ENCODE measurements at regions not wholly inside any gene's neighbourhood (a gene's known extent, or its start where the extent isn't known, plus 50 kb on each side); places are given as distances from the start of the nearest gene placed in this dataset.

DNA sequence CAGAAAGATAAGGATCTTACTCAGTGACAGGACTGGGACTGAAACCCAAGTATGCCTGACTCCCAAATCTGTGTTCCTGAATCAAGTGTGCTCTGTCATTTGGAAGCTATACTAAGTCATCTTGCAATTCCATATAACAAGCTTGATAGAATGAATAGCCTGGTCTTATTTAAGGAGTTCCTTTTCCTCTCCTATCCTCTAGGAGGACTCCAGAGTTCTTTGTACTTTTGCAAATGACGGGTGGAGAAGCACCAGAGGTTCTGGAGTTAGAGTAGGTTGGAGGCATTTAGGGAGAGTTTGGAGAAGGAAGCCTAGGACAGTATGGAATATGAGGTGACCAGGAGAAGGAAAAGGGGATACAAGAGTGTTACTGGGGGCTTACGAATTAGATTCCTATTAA, 92.9 kb upstream of the RCN1 start:
- DNase-seq, result no peak

DNA sequence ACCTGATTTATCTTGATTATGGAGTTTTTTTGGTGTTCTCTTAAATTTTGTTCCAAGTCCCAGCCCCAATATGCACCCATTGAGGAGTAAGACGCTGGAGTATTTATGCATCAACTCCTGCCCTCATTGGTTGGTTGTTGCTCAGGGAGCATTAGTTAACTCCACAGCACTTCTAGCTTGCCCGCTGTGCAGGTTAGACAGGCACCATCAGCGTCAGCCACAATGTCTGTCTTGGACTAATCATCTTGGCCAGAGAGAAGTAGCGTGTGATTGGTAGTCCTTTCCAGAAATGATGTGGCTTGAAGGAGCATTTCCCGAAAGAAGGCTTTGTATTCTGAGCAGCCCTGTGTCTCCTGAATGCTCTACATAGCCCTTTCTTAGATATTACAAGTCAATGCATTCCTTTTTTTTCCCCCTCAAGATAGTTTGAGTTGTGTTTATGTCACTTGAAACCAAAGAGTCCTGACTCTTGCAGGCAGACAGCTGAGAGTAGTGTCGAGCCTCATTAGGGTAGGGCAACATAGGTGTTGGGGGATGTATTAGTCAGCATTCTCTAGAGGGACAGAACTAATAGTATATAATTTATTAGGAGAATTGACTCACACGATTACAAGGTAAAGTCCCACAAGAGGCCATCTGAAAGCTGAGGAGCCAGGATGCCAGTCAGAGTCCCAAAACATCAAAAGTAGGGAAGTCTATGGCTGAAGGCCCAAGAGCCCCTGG, 94.6 kb upstream of the RCN1 start:
- no peak for DNase-seq

DNA sequence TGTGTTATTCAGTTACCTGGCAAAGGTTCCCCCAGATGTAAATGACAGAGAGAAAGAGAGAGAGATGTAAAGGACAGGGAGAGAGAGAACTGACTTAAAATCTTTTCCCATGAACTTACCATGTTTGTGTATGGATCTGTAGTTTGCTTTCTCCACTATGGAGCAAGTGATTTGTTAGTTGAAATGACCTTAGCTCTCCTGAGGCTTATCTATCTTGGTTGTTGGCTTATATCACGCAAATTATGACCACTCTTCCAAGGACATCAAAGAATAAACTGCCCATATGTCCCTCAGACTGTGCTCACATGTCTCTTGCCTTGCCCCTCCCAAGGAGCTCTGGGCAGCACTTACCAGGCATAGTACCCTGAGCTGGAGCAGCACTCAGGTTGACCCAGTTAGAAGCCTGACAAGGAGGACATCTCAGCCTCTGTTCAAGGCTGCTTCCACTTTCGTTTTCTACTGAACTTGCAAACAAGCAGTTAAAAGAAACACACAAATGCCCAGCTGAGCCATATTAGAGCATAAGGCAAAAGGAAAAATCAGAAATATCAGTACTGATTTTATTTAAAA, 95.3 kb upstream of the RCN1 start:
- no peak for DNase-seq

- no peak for DNase-seq
These were observed 95.8 kb upstream of the RCN1 start for GRCh38 chr11:31995032-31995431.

DNA sequence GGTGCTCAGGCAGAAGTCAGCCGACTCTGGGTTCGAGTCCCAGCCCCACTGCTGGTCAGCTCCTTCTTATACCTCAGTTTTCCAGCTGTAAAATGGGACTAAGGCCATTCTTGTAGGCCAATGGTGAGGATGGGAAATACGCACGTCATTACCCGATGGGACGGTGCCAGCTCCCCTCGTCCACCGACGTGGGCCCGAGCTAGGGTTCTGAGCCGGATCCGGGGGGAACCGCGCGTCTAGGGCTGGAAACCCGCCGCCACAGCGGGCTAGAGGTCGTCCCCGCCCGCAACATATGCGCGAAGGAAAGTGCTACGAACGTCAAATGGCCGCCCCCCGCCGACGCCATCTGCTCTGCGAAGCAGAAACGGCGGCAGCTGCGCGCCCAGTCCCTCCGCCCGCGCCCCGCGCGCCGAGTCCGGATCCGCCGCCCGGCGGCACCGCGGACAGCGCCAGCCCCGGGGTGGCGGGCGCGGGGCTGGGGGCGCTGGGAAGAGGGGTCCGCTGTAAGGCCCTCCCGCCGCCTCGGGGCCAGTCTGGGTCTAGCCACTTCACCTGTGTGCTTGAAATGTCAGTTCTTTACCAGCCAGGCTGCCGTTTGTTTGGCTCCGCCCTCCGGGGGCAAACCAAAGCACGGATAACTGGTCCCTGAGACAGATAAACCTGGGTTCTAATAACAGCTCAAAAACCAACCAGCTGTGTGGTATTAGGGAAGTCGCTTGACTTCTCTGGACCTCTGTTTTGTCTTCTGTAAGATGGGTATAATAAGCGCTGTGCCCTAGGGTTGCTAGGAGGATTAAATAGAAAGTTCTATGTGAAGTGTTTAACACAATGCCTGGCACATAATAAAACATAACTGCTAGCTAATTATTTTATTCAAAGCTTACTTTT, 103.5 kb upstream of the RCN1 start:
- DNase-seq, result no peak

DNA sequence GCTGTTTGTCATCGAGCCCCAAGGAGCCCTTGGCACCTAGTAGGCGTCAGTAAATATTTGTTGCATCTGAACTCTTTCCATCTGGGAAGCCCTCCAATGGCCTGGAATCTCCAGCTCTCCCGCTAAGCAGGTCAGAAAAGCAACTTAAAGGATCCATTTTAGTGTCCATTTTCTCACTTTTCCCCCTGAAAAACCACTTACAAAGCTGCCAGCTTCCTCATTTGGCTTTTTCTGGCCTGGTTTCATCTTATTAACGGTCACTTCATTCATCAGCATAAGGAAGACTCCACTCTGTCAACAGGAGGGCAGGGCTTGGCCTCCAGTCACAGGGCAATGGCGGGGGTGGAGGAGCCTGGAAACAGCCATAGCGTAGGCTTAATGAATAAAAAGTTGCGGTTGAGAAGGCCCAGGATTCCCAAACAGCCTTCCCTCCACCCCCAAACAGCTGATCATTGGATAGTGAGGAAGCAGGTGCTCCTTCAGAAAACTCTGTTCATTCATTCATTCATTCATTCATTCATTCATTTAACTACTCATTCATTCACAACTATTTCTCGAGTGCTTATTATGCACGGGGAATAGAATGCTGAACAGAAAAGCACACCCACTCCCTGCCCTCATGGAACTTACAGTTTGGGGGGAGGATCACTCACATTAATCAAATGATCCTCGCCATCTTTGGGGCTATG, 104.5 kb upstream of the RCN1 start:
- DNase-seq, result no peak

DNA sequence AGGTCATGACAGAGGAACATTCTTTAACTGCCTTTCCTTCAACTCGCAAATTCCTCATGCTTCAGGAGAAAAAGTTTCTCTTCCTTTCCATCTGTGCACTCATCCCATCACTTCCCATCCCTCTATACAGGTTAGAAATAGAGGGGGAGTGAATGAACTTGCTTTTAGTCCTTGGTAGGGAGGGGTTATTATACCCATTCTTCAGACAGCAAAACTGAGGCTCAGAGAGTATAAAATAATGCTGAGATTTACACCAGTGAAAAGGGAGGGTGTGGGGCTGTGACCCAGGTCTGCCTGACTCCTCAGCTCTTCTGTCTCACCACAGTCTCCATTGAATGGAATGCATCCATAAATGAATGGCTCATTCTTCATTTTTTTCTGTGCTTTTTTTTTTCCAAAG, 109.4 kb upstream of the RCN1 start:
- DNase-seq, result no peak

- no peak for DNase-seq
These were observed 113.5 kb upstream of the RCN1 start for GRCh38 chr11:31977343-31977742.

GRCh38 chr11:31974366-31975136, 116.3 kb upstream of the RCN1 start:
- no peak for DNase-seq

DNA sequence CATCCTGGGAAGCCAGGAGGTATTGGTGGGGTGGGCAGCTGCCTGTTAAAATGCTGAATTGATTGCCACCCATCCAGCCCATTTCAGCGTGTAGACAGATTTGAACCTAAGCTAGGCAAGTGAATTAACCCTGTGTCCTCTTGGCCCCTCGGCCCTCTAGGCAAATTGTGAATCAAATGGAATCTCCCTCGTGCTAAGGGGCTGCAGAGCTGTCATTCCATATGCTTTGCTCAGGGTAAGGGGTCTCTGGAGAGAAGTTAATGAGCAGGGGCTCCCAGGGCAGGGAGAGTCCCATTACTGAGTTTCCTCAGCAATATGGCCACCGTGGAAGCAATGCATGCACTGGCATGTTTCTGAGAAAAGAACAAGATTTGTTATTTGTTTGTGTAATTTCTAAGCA, 117.7 kb upstream of the RCN1 start:
- DNase-seq, result no peak

GRCh38 chr11:31972623-31973022, 118.3 kb upstream of the RCN1 start:
- DNase-seq, result no peak

GRCh38 chr11:31969359-31969702, 121.5 kb upstream of the RCN1 start:
- no peak for DNase-seq

GRCh38 chr11:31968461-31969358, 122.2 kb upstream of the RCN1 start:
- DNase-seq, result no peak

GRCh38 chr11:31967404-31968130, 123.3 kb upstream of the RCN1 start:
- no peak for DNase-seq

- DNase-seq, result no peak
These were observed 124.0 kb upstream of the RCN1 start for GRCh38 chr11:31966846-31967245.

DNA sequence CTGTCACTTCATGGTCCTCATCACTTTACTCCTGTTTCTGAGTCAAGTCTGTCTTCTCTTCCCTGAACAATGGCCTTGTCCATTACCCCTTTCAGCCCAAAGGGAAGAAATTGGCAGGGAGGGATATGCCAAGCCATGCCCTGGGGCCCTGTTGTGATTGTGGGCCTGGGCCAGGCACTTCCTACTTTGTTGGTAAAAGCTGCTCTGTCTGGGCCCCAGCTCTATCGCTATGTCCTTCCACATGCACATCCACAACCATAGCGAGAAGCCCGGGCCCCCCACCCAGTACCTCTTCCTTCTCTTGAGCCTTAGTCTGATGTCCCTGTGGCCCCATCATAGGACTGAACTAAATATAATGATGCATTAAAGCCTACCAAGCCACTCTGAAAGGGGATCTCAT, 126.7 kb upstream of the RCN1 start:
- DNase-seq, result no peak

- no peak for DNase-seq
These were observed 130.7 kb upstream of the RCN1 start for GRCh38 chr11:31960126-31960525.

GRCh38 chr11:31959716-31960115, 131.2 kb upstream of the RCN1 start:
- no peak for DNase-seq

- DNase-seq, result no peak
These were observed 132.7 kb upstream of the RCN1 start for GRCh38 chr11:31958076-31958735.

DNA sequence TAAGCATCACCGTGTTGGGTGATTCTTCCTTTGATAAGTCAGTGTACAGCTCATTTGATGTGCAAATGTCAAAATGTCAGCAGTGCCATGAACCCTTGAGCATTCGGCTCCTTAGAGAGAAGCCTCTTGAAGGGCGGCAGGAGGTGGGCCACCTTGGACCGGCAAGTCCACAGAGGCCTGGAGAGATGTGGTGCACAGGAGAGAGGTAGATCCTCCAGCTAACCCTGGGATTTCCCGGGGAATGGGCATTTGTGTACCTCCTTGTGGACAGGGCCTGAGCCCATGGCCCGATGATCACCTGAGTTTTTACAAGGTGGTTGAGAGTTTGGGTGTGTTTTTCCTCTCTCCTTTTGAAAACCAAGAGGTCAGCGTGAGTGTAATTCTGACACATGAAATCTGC, 133.2 kb upstream of the RCN1 start:
- no peak for DNase-seq
